ENCODE measurements at regions not wholly inside any gene's neighbourhood (a gene's known extent, or its start where the extent isn't known, plus 50 kb on each side); places are given as distances from the start of the nearest gene placed in this dataset.

DNA sequence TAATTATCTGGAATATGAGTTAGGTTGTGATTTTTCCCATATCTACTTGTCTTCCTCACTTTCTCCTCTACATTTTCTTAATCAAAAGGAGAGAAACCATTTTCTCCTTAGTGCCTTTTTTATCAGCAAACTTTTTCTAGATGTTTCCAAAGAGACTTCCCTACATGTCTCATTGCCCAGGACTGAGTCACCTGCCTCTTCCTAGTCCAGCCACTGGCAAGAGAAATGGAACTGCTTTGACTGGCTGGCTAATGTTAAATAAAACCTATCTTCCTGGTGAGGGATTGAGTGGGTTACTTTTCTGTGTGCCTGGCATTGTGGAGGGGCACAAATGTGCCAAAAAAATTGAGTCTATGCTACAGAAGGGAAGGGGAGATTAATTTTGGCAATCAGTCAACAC lies 52.1 kb upstream of the CD5L start:
- no peaks in the 10 kb centered on the region for H3K9me3 ChIP-seq (ENCODE audit: control insufficient read depth, low read length, poor library complexity, severe bottlenecking)
- no peak for DNase-seq
- Mint-ChIP-seq H3K36me3 (ENCODE audit: low read depth) (peaks cover 2% of the 10 kb centered on the region), H3K27me3 (peaks cover 10% of the 10 kb centered on the region), H3K4me3 (no peak overlapping the region), H3K4me1 (no peaks in the 10 kb centered on the region), H3K27ac (no peak overlapping the region)
- ATAC-seq = no peak

GRCh38 chr1:157894613-157895165 lies 53.1 kb upstream of the CD5L start:
- Mint-ChIP-seq H3K36me3 (ENCODE audit: low read depth) (peaks cover 2% of the 10 kb centered on the region), H3K27ac (no peak overlapping the region), H3K4me1 (no peaks in the 10 kb centered on the region), H3K27me3 (peaks cover 10% of the 10 kb centered on the region), H3K4me3 (no peak overlapping the region)
- ATAC-seq (no peak), DNase-seq (no peak)
- no peaks in the 10 kb centered on the region for H3K9me3 ChIP-seq (ENCODE audit: control insufficient read depth, low read length, poor library complexity, severe bottlenecking)

GRCh38 chr1:157910270-157910669 lies 68.7 kb upstream of the CD5L start:
- H3K4me1 Mint-ChIP-seq = no peaks in the 10 kb centered on the region
- H3K27ac Mint-ChIP-seq = no peak overlapping the region
- DNase-seq (no peak), ATAC-seq (no peak)
- no peaks in the 10 kb centered on the region for H3K36me3 Mint-ChIP-seq (ENCODE audit: low read depth)
- peaks cover 22% of the 10 kb centered on the region for H3K27me3 Mint-ChIP-seq
- H3K4me3 Mint-ChIP-seq = no peak overlapping the region
- H3K9me3 ChIP-seq (ENCODE audit: control insufficient read depth, low read length, poor library complexity, severe bottlenecking) = no peaks in the 10 kb centered on the region

- H3K27ac Mint-ChIP-seq = no peak overlapping the region
- H3K4me3 Mint-ChIP-seq = no peak overlapping the region
- no peaks in the 10 kb centered on the region for H3K4me1 Mint-ChIP-seq
- DNase-seq (no peak), ATAC-seq (no peak)
- no peaks in the 10 kb centered on the region for H3K36me3 Mint-ChIP-seq (ENCODE audit: low read depth)
- H3K9me3 ChIP-seq (ENCODE audit: control insufficient read depth, low read length, poor library complexity, severe bottlenecking) = no peaks in the 10 kb centered on the region
- peaks cover 52% of the 10 kb centered on the region for H3K27me3 Mint-ChIP-seq
Observed at GRCh38 chr1:157915859-157916258, 74.3 kb upstream of the CD5L start.

DNA sequence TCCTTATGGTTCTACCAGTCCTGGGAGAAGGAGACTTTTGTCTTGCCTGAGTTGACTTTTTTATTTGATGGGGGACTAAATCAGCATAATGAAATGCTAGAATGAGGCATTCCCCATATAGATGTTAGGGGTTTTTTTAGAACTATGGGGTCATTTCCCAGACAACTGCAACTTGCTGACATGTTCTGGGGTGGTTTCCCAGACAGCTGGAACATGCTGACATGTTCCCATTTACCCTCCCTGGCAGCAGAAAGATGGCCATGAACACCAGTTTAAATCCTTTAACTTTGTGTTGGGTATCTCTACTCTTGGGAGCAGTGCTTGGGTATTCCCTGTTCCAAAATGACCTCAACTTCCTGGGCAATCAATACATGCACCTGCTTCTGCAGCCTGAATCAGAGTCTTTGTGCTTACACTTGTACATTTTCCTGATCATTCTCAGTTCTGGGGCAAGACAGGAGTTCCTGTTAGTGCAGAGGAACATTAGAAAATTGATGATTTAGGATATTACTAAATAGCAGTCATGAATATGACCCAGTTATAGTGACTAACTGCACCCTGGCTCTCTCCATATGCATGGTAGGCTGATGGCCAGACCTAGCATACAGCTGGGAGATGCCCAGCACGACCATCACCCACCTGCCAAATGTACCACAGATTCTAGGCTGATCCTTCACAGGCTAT lies 75.4 kb upstream of the CD5L start:
- no peak for ATAC-seq
- Mint-ChIP-seq H3K4me3 (no peak overlapping the region), H3K4me1 (no peaks in the 10 kb centered on the region), H3K27ac (no peak overlapping the region), H3K27me3 (peaks cover 47% of the 10 kb centered on the region), H3K36me3 (ENCODE audit: low read depth) (no peaks in the 10 kb centered on the region)
- DNase-seq = no peak
- no peaks in the 10 kb centered on the region for H3K9me3 ChIP-seq (ENCODE audit: control insufficient read depth, low read length, poor library complexity, severe bottlenecking)

- H3K27me3 Mint-ChIP-seq = peaks cover 35% of the 10 kb centered on the region
- no peaks in the 10 kb centered on the region for H3K4me1 Mint-ChIP-seq
- H3K9me3 ChIP-seq (ENCODE audit: control insufficient read depth, low read length, poor library complexity, severe bottlenecking) = no peaks in the 10 kb centered on the region
- no peaks in the 10 kb centered on the region for H3K36me3 Mint-ChIP-seq (ENCODE audit: low read depth)
- H3K4me3 Mint-ChIP-seq = no peak overlapping the region
- no peak for ATAC-seq
- no peak for DNase-seq
- no peak overlapping the region for H3K27ac Mint-ChIP-seq
Observed at GRCh38 chr1:157920748-157921147, 72.7 kb upstream of the KIRREL1 start.

DNA sequence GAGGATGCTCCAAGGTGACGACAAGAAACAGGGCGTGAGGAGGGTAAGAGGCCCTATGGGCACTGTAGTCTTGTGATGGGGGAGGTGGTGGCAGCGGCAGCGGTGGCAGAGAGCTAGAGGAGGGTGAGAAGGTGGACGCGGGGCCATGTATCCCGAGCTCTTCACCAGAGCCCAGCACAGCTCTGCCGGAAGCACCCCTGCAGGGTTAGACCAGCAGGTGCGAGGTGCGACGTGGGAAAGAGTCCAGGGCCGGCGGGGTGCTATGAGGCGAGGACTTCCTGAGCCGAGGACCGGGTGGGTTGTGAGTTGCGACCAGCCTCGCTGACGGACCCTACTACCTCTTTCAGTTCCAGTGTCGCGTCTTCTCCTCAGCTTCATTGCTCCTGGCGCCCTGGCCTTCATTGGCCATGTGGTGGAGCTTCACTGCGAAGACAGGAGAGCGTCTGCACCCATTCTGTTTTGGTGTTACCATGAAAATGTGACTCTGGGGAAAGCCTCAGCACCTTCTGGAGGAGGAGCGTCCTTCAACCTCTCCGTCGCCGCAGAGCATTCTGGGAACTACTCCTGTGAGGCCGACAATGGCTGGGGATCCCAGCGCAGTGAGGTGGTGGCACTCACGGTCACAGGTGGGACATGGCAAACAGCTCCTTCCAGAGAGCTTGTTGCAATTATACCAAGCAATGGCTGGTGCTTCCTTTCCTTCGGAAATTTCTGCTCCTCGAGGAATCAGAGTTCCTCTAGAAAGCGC lies 67.9 kb upstream of the KIRREL1 start:
- DNase-seq (no peak), ATAC-seq (no peak)
- H3K4me3 Mint-ChIP-seq = no peak overlapping the region
- no peaks in the 10 kb centered on the region for H3K9me3 ChIP-seq (ENCODE audit: control insufficient read depth, low read length, poor library complexity, severe bottlenecking)
- H3K27ac Mint-ChIP-seq = no peak overlapping the region
- H3K4me1 Mint-ChIP-seq = no peaks in the 10 kb centered on the region
- H3K27me3 Mint-ChIP-seq = peaks cover 17% of the 10 kb centered on the region
- peaks cover 2% of the 10 kb centered on the region for H3K36me3 Mint-ChIP-seq (ENCODE audit: low read depth)

DNA sequence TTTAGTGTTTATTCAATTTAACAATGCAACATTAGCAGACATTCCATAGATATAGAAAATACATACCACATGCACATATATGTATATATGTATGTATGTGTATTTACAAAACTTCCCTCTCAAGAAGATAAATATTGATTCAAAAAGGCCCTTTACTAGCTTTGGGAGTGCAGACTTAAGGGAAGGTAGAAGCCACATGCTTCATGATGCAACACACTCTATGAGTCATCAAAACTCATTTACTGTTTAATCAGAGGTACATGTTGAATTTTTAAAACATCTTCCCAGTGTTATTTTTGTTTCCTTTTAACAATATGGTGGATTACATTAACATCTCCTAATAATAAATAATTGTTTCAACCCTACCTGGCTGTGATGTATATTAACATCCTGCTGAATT lies 61.4 kb upstream of the KIRREL1 start:
- H3K4me3 Mint-ChIP-seq = no peak overlapping the region
- no peak overlapping the region for H3K27ac Mint-ChIP-seq

GRCh38 chr1:157937744-157938143 lies 55.7 kb upstream of the KIRREL1 start:
- Mint-ChIP-seq H3K4me3 (no peak overlapping the region), H3K27ac (no peak overlapping the region), H3K27me3 (peaks cover 35% of the 10 kb centered on the region), H3K4me1 (no peaks in the 10 kb centered on the region), H3K36me3 (ENCODE audit: low read depth) (peaks cover 2% of the 10 kb centered on the region)
- ATAC-seq = no peak
- DNase-seq = no peak
- no peaks in the 10 kb centered on the region for H3K9me3 ChIP-seq (ENCODE audit: control insufficient read depth, low read length, poor library complexity, severe bottlenecking)

More for the DNA sequence above, 61.4 kb upstream of the KIRREL1 start:
- H3K36me3 Mint-ChIP-seq (ENCODE audit: low read depth) = peaks cover 2% of the 10 kb centered on the region
- ATAC-seq = no peak
- peaks cover 3% of the 10 kb centered on the region for H3K27me3 Mint-ChIP-seq
- H3K9me3 ChIP-seq (ENCODE audit: control insufficient read depth, low read length, poor library complexity, severe bottlenecking) = no peaks in the 10 kb centered on the region
- no peak for DNase-seq
- no peaks in the 10 kb centered on the region for H3K4me1 Mint-ChIP-seq

DNA sequence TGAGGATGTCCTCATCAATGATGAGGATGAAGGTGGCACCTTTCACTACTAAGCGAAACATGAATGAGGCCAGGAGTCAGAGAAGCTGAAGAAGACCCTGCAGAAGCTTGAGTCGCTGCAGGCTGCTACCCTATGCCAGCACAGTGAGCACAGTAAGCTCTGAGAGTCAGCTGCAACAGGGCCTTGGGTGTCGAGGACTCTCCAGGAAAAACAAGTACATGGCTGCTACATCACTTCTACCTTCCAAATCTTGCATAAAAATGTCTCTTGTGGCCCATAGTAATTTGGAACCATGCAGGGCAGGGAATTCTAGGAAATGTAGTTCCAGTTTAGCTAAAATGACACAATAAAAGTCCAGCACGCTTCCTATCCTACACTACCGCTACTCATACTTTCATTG lies 51.5 kb upstream of the KIRREL1 start:
- H3K4me1 Mint-ChIP-seq = peaks cover 3% of the 10 kb centered on the region
- no peak for ATAC-seq

More for the DNA sequence above, 51.5 kb upstream of the KIRREL1 start:
- no peaks in the 10 kb centered on the region for H3K9me3 ChIP-seq (ENCODE audit: control insufficient read depth, low read length, poor library complexity, severe bottlenecking)
- DNase-seq = no peak
- H3K27me3 Mint-ChIP-seq = peaks cover 39% of the 10 kb centered on the region
- H3K36me3 Mint-ChIP-seq (ENCODE audit: low read depth) = peaks cover 2% of the 10 kb centered on the region
- H3K27ac Mint-ChIP-seq = no peak overlapping the region
- no peak overlapping the region for H3K4me3 Mint-ChIP-seq
